ENCODE measurements at regions not wholly inside any gene's neighbourhood (a gene's known extent, or its start where the extent isn't known, plus 50 kb on each side); places are given as distances from the start of the nearest gene placed in this dataset.
A peak's percentile ranks its signal among the peaks of the same experiment; 100 is the strongest.
"Not testable (repeated sequence)": the region's sequence is repeated elsewhere in the genome, so short reads cannot be mapped to it uniquely, and the experiment has no call there.

GRCh38 chr1:79899914-79900313 lies 893.4 kb upstream of the ADGRL4 start:
- Histone ChIP-seq H3K9me2 (replicated peaks; ENCODE audit: insufficient read depth, low read length) (no peaks in the 10 kb centered on the region), H3F3A (ENCODE audit: insufficient read depth) (no peaks in the 10 kb centered on the region), H3K9me3 (ENCODE audit: insufficient read depth, low read length) (peaks cover 7% of the 10 kb centered on the region; the same call in 1 of the 2 replicates), H4K20me1 (ENCODE audit: low read depth, low read length) (no peaks in the 10 kb centered on the region), H3K4me2 (ENCODE audit: low read depth, low read length, poor library complexity, severe bottlenecking) (no peak overlapping the region), H2AFZ (ENCODE audit: low read depth, low read length, severe bottlenecking) (no peak overlapping the region), H3K79me2 (ENCODE audit: insufficient read depth, low read length) (no peaks in the 10 kb centered on the region), H3K27me3 (ENCODE audit: low read length) (no peaks in the 10 kb centered on the region), H3K4me3 (ENCODE audit: insufficient read depth, low read length, poor library complexity, severe bottlenecking) (no peak overlapping the region), H3K27ac (ENCODE audit: low read depth, low read length) (no peak overlapping the region), H3K36me3 (ENCODE audit: low read length) (0 out of 2 replicates have a peak, but pooled peaks cover 3% of the 10 kb centered on the region), H3K9ac (ENCODE audit: low read length) (no peak overlapping the region)
- TF ChIP-seq EZH2phosphoT487 (conservative IDR thresholded peaks at IDR 0.05; ENCODE audit: low read length), result no peak
- no peak for TF ChIP-seq CTCF (IDR thresholded peaks at IDR 0.05; ENCODE audit: insufficient read depth, low read length, poor library complexity, severe bottlenecking)

- Histone ChIP-seq H3K4me3 (ENCODE audit: insufficient read depth, low read length, poor library complexity, severe bottlenecking) (no peak overlapping the region), H2AFZ (ENCODE audit: low read depth, low read length, severe bottlenecking) (peak overlapping the region; percentile 51), H3K9me3 (ENCODE audit: insufficient read depth, low read length) (no peaks in the 10 kb centered on the region), H3K27me3 (ENCODE audit: low read length) (no peaks in the 10 kb centered on the region), H4K20me1 (ENCODE audit: low read depth, low read length) (no peaks in the 10 kb centered on the region), H3K79me2 (ENCODE audit: insufficient read depth, low read length) (no peaks in the 10 kb centered on the region), H3K36me3 (ENCODE audit: low read length) (no peaks in the 10 kb centered on the region), H3K27ac (ENCODE audit: low read depth, low read length) (no peak overlapping the region), H3K9ac (ENCODE audit: low read length) (no peak overlapping the region), H3K9me2 (replicated peaks; ENCODE audit: insufficient read depth, low read length) (no peaks in the 10 kb centered on the region), H3F3A (ENCODE audit: insufficient read depth) (no peaks in the 10 kb centered on the region), H3K4me2 (ENCODE audit: low read depth, low read length, poor library complexity, severe bottlenecking) (no peak overlapping the region)
- TF ChIP-seq CTCF (IDR thresholded peaks at IDR 0.05; ENCODE audit: insufficient read depth, low read length, poor library complexity, severe bottlenecking) (no peak), EZH2phosphoT487 (conservative IDR thresholded peaks at IDR 0.05; ENCODE audit: low read length) (no peak)
Measured at GRCh38 chr1:79896140-79896539, 889.6 kb upstream of the ADGRL4 start.

DNA sequence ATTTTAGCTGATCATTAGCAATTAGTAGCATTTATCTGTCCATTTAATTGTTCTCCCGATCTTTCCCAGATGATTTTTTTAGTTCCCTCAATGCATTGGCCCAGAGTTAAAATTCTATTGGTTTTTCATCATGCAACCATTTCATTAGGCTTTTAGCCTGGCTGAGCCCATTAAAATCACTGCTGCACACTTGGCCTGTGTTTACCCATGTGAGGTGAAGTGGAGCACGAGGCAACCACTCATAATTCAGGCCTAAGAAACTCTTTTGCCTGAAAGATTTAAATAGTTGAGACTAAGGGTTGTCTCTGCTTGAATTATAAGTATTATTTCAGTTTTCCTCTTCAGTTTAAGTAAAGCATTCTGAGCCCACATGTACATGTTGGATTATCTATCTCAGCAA lies 889.0 kb upstream of the ADGRL4 start:
- no peaks in the 10 kb centered on the region for H3K9me2 ChIP-seq (replicated peaks; ENCODE audit: insufficient read depth, low read length)
- H3F3A ChIP-seq (ENCODE audit: insufficient read depth), result no peaks in the 10 kb centered on the region
- no peaks in the 10 kb centered on the region for H4K20me1 ChIP-seq (ENCODE audit: low read depth, low read length)
- H3K4me3 ChIP-seq (ENCODE audit: insufficient read depth, low read length, poor library complexity, severe bottlenecking), result no peak overlapping the region
- no peak overlapping the region for H3K9ac ChIP-seq (ENCODE audit: low read length)
- H3K4me2 ChIP-seq (ENCODE audit: low read depth, low read length, poor library complexity, severe bottlenecking), result no peak overlapping the region
- H3K27me3 ChIP-seq (ENCODE audit: low read length), result no peaks in the 10 kb centered on the region
- H3K27ac ChIP-seq (ENCODE audit: low read depth, low read length), result no peak overlapping the region
- H3K79me2 ChIP-seq (ENCODE audit: insufficient read depth, low read length), result no peaks in the 10 kb centered on the region
- peak overlapping the region; percentile 51 for H2AFZ ChIP-seq (ENCODE audit: low read depth, low read length, severe bottlenecking)
- TF ChIP-seq CTCF (IDR thresholded peaks at IDR 0.05; ENCODE audit: insufficient read depth, low read length, poor library complexity, severe bottlenecking), result no peak
- no peak for TF ChIP-seq EZH2phosphoT487 (conservative IDR thresholded peaks at IDR 0.05; ENCODE audit: low read length)
- H3K9me3 ChIP-seq (ENCODE audit: insufficient read depth, low read length), result no peaks in the 10 kb centered on the region
- H3K36me3 ChIP-seq (ENCODE audit: low read length), result no peaks in the 10 kb centered on the region

GRCh38 chr1:79894129-79894528 lies 887.6 kb upstream of the ADGRL4 start:
- not testable (repeated sequence) for H4K20me1 ChIP-seq (ENCODE audit: low read depth, low read length); H3K9me2 ChIP-seq (replicated peaks; ENCODE audit: insufficient read depth, low read length); H3F3A ChIP-seq (ENCODE audit: insufficient read depth); H3K4me3 ChIP-seq (ENCODE audit: insufficient read depth, low read length, poor library complexity, severe bottlenecking); H2AFZ ChIP-seq (ENCODE audit: low read depth, low read length, severe bottlenecking); H3K9me3 ChIP-seq (ENCODE audit: insufficient read depth, low read length); H3K36me3 ChIP-seq (ENCODE audit: low read length); H3K79me2 ChIP-seq (ENCODE audit: insufficient read depth, low read length); H3K4me2 ChIP-seq (ENCODE audit: low read depth, low read length, poor library complexity, severe bottlenecking); H3K27ac ChIP-seq (ENCODE audit: low read depth, low read length); H3K27me3 ChIP-seq (ENCODE audit: low read length); H3K9ac ChIP-seq (ENCODE audit: low read length)

Data from SU-DHL-6 (cell line).